Retinal pigment epithelial cell (primary cell): ENCODE measurements at regions not wholly inside any gene's neighbourhood (a gene's known extent, or its start where the extent isn't known, plus 50 kb on each side); places are given as distances from the start of the nearest gene placed in this dataset.

ENCODE experiments used
- DNase-seq: peaks from one replicate; pipeline ENCODE4 v3.0.0-alpha.2; 2010; ENCODE audit warnings: low read depth
- H3K4me3 ChIP-seq: 2 replicates; pipeline ENCODE4 v1.5.1; 2011; ENCODE audit warnings: mild to moderate bottlenecking, low read length, control low read depth, moderate library complexity
- TF ChIP-seq, protein P1 (sequence below): conservative IDR thresholded peaks from 2 replicates; pipeline ENCODE4 v1.5.1; 2011; ENCODE audit warnings: low read depth, low read length, control low read depth, inconsistent platforms

DNA sequence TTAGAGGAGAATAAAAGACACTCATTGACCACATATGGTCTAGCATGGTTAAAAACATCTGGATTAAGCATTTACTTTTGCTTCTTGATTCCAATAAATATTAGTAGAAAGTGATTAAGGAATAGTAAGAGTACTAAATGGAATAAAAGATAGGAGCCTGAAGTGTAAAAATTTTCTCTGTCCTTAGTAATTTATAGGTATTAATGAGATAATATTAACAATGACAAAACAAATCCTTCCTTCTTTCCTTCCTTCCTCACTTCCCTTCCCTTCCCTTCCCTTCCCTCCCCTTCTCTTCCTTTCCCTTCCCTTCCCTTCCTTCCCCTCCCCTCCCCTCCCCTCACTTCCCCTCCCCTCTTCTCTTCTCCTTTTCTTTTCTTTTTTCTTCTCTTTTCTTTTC lies 797.5 kb upstream of the NRXN1 start:
- no peak for DNase-seq
- TF ChIP-seq, protein P1, sequence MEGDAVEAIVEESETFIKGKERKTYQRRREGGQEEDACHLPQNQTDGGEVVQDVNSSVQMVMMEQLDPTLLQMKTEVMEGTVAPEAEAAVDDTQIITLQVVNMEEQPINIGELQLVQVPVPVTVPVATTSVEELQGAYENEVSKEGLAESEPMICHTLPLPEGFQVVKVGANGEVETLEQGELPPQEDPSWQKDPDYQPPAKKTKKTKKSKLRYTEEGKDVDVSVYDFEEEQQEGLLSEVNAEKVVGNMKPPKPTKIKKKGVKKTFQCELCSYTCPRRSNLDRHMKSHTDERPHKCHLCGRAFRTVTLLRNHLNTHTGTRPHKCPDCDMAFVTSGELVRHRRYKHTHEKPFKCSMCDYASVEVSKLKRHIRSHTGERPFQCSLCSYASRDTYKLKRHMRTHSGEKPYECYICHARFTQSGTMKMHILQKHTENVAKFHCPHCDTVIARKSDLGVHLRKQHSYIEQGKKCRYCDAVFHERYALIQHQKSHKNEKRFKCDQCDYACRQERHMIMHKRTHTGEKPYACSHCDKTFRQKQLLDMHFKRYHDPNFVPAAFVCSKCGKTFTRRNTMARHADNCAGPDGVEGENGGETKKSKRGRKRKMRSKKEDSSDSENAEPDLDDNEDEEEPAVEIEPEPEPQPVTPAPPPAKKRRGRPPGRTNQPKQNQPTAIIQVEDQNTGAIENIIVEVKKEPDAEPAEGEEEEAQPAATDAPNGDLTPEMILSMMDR, result no peak
- no peak overlapping the region for H3K4me3 ChIP-seq

DNA sequence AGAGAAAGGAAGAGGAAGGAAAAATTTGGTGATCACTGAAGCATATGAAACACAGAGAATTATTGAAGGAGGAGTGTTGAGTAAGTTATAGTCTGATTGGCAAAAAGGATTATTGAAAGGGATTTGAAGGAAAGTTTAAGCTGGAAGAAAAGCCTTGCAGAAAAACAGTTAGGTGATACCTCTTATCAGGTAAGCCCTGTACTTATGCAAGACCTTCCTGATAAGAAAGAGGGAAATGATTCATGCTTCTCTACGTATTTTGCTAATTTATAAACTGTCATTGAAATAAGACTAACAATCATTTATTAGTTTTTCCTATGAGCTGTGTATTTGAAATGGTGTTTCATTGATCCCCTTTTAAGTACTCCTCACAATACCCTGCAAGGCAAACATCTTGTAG lies 793.9 kb upstream of the NRXN1 start:
- DNase-seq, result no peak
- TF ChIP-seq, protein P1, result no peak
- H3K4me3 ChIP-seq, result no peak overlapping the region

DNA sequence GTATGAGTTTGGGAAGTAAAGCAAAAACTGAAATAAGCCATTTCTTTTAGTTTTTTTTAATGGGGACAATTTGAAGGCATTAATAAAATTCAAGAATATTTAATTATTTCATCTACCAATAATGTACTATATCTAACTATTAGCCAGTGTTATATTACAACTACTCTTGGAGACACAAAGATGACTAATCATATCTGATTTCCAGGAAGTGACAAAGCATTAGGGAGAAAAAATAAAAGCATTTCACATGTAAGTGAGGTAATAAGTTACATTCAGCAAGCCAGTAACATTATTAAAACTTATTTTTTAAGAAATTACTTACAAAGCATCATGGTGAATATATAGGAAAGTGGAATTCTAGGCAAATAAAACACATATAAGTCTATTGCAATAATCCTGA lies 781.3 kb upstream of the NRXN1 start:
- DNase-seq, result no peak
- TF ChIP-seq, protein P1, result no peak
- H3K4me3 ChIP-seq, result no peak overlapping the region

DNA sequence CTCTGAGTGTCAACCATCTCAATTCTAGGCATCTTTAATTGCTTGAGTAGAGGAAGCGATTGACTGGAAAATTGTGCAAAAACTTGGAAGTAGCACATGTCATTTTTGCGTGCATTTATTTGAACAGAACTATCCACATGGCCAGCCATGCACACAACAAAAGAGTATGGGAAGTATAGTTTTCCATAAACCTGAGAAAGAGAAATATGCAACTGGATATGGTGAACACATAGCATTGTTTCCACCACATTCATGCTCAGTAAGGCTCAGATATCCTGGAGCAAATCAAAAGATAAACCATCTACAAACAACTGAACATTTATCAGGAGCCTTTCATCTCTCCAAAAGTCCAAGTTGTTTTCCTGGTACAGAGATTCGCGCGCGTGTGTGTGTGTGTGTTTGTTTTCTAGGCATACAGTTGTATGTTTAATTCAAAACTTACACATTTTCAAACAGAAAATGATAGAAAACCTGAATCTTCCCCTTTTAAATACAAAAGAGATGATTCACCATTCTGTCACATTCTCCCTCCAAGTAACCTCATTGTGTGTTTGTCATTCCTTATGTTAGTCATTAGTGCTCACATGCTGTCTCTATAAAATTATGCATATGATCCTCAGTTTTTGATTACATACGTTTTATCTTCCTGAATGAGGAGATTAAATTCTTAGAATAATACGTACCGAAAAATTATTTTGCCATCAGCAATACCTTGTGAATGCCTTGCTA lies 780.4 kb upstream of the NRXN1 start:
- TF ChIP-seq, protein P1, result no peak
- H3K4me3 ChIP-seq, result no peak overlapping the region
- no peak for DNase-seq

DNA sequence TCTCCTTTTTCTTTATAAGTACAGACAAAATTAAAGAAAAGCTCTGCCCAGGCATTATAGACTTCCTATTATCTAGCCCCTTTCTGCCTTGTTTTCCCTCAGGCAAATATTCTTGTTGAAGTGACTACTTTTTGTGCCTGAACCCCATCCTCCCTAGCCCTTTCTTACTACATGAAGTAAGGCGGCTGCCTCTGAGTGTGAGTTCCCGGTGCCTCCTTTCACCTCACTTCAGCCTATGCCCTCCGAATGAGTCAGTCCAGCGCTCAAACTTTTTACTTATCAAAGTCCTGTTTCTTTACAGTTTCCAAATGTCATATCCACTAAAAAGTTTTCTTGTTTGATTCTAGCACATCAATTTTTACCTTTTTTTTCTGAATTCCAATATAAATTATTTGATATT lies 778.3 kb upstream of the NRXN1 start:
- no peak overlapping the region for H3K4me3 ChIP-seq
- no peak for DNase-seq
- TF ChIP-seq, protein P1, result no peak

DNA sequence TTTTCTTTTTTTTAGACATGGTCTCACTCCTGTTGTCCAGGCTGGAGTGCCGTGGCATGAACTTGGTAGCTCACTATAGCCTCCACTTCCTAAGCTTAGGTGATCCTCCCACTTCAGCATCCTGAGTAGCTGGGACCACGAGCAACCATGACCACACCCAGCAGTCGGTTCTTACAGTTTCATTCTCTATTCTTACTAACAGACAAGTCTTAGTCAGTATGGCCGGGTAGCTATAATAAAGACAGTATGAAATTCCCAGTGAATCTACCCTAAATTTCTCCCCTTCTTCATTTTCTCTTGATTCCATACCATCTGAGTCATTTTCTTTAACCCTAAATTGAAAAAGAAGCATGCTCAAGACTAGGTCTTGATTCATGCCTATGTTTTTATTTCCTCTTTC lies 775.3 kb upstream of the NRXN1 start:
- TF ChIP-seq, protein P1, result no peak
- no peak for DNase-seq
- H3K4me3 ChIP-seq, result no peak overlapping the region

DNA sequence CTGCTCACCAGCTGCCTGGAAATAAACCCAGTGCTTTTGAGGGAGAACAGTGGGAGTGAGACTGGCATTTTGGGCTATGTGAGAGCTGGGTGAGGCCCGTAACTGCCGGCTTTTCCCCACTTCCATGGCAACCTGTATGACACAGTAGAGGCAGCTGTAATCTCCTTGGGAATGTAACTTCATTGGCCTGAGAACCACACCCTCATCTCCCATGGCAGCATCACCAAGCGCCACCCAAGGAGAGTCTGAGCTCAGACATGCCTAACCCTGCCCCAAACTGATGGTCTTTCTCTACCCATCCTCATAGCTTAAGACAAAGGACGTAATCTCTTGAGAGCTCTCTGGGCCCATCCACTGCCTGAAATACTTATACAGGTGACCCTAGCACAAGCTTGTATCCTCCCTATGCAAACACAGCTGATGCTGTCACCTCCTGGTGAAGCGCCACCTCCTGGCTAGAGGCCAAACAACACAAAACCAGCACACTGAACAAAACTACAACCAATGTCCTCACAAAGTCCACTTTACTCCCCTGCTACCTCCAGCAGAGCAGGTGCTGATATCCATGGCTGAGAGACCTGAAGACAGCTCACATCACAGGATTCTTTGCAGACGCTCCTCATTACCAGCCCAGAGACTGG lies 763.4 kb upstream of the NRXN1 start:
- H3K4me3 ChIP-seq, result no peak overlapping the region
- TF ChIP-seq, protein P1, result peak; percentile 49
- DNase-seq, result peak; percentile 76
